Gastrocnemius medialis (tissue), 4 donors: ENCODE measurements at regions not wholly inside any gene's neighbourhood (a gene's known extent, or its start where the extent isn't known, plus 50 kb on each side); places are given as distances from the start of the nearest gene placed in this dataset.

ENCODE experiments used
- POLR2A ChIP-seq, 2 donors: fragments of 450-650 bp; IDR thresholded peaks; one replicate each; pipeline ENCODE4 v1.6.1; 2017; ENCODE audit warnings: antibody characterized with exemption in 2 of 2, mild to moderate bottlenecking in 2 of 2, moderate library complexity in 2 of 2
- TF ChIP-seq, protein P1 (sequence below), 5 experiments: fragments of 450-650 bp in 3 of 5; fragments of 200-600 bp in 2 of 5; sonication (generic) in 2 of 5; IDR thresholded peaks in 4 of 5; conservative IDR thresholded peaks in 1 of 5; 1 replicate in 4 of 5; 2 replicates in 1 of 5; pipeline ENCODE4 v1.5.1; 2016 to 2019; ENCODE audit warnings: antibody characterized with exemption in 5 of 5, mild to moderate bottlenecking in 3 of 5, moderate library complexity in 3 of 5

- TF ChIP-seq, protein P1, sequence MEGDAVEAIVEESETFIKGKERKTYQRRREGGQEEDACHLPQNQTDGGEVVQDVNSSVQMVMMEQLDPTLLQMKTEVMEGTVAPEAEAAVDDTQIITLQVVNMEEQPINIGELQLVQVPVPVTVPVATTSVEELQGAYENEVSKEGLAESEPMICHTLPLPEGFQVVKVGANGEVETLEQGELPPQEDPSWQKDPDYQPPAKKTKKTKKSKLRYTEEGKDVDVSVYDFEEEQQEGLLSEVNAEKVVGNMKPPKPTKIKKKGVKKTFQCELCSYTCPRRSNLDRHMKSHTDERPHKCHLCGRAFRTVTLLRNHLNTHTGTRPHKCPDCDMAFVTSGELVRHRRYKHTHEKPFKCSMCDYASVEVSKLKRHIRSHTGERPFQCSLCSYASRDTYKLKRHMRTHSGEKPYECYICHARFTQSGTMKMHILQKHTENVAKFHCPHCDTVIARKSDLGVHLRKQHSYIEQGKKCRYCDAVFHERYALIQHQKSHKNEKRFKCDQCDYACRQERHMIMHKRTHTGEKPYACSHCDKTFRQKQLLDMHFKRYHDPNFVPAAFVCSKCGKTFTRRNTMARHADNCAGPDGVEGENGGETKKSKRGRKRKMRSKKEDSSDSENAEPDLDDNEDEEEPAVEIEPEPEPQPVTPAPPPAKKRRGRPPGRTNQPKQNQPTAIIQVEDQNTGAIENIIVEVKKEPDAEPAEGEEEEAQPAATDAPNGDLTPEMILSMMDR (IDR thresholded peaks at IDR 0.05 in 4 of 5, conservative IDR thresholded peaks at IDR 0.05 in 1 of 5) = no peak
- TF ChIP-seq POLR2A (IDR thresholded peaks at IDR 0.05) = no peak
Observed at GRCh38 chr18:40453903-40454302, 1501.1 kb upstream of the PIK3C3 start.
